Activated B cell treated with CpG ODN at 0.5 μM for 24 hours (primary cell): ENCODE measurements at regions not wholly inside any gene's neighbourhood (a gene's known extent, or its start where the extent isn't known, plus 50 kb on each side); places are given as distances from the start of the nearest gene placed in this dataset.

Experiments
- ATAC-seq: fragments of 200-7000 bp; cut with Tn5 transposase; one replicate; pipeline ENCODE4 v1.10.0; 2021; ENCODE audit warnings: low read depth, mild to moderate bottlenecking, moderate library complexity
- CTCF ChIA-PET: fragments of 350-600 bp; sonication (Branson Sonifier 250); formaldehyde crosslinking; loops from one replicate; lab custom pipeline; 2021; ENCODE audit warnings: antibody characterized with exemption; lab: Charles Lee
- POLR2A ChIA-PET: fragments of 350-600 bp; sonication (Branson Sonifier 250); formaldehyde crosslinking; loops from one replicate; lab custom pipeline; 2021; ENCODE audit warnings: antibody characterized with exemption; lab: Charles Lee
- DNase-seq: peaks from one replicate; pipeline ENCODE4 v3.0.0; 2022
- H3K27ac Mint-ChIP-seq: one replicate; pipeline ENCODE4 v1.8.0; 2020; ENCODE audit warnings: mixed read lengths
- H3K27me3 Mint-ChIP-seq: one replicate; pipeline ENCODE4 v1.8.0; 2021; ENCODE audit warnings: mixed read lengths
- H3K36me3 Mint-ChIP-seq: one replicate; pipeline ENCODE4 v1.8.0; 2021; ENCODE audit warnings: low read depth, mixed read lengths
- H3K4me1 Mint-ChIP-seq: one replicate; pipeline ENCODE4 v1.8.0; 2021; ENCODE audit warnings: mixed read lengths
- H3K4me3 Mint-ChIP-seq: one replicate; pipeline ENCODE4 v1.8.0; 2020; ENCODE audit warnings: mild to moderate bottlenecking, mixed read lengths
- H3K9me3 Mint-ChIP-seq: one replicate; pipeline ENCODE4 v1.8.0; 2020; ENCODE audit warnings: mixed read lengths
- intact Hi-C: fragments of 100-400 bp; cut with micrococcal nuclease; formaldehyde crosslinking; loops from one replicate; pipeline ENCODE4 v1.15.1; 2024
- TF ChIP-seq, protein P1 (sequence below): fragments of 200-600 bp; IDR thresholded peaks from one replicate; pipeline ENCODE4 v1.8.0; 2022; ENCODE audit warnings: antibody characterized with exemption, mild to moderate bottlenecking

DNA sequence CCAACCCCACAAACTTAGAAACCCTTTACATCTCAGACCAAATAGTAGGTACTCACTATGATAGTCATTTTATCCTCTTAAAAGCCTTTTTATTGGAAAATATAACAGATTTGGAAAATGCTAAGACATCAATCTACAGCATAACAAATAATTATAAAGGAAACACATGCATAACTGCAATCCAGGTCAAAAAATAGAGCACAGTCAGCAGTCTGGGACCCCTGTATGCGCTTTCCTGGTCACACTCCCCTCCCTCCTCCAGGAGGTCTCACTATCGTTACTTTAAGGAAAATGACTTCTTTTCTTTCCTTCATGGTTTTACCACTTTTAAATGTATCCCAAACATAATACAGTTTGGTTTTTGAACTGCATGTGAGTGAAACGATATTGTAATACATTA is 90.5 kb upstream of the CCDC150 start:
- TF ChIP-seq, protein P1, sequence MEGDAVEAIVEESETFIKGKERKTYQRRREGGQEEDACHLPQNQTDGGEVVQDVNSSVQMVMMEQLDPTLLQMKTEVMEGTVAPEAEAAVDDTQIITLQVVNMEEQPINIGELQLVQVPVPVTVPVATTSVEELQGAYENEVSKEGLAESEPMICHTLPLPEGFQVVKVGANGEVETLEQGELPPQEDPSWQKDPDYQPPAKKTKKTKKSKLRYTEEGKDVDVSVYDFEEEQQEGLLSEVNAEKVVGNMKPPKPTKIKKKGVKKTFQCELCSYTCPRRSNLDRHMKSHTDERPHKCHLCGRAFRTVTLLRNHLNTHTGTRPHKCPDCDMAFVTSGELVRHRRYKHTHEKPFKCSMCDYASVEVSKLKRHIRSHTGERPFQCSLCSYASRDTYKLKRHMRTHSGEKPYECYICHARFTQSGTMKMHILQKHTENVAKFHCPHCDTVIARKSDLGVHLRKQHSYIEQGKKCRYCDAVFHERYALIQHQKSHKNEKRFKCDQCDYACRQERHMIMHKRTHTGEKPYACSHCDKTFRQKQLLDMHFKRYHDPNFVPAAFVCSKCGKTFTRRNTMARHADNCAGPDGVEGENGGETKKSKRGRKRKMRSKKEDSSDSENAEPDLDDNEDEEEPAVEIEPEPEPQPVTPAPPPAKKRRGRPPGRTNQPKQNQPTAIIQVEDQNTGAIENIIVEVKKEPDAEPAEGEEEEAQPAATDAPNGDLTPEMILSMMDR = no peak
- no peak overlapping the region for H3K27ac Mint-ChIP-seq
- no peaks in the 10 kb centered on the region for H3K9me3 Mint-ChIP-seq

DNA sequence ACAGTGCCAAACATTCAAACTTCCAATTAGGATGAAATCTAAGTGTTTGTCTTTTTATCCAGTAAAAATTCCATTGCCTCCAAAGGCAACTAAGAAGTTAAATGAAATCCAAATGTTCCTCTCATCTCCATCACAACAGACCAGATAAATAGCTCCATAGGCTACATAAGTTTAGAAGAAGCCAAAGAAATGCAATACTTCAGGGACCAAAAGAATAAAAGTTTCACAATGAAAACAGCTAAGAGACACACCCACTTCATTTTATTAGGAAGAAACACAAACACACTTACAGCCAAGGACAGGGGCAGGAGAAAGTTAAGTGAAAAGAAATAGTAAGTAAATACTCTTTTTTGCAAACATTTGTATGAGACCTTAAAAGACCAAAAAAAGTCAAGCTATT is 88.5 kb upstream of the CCDC150 start:
- TF ChIP-seq, protein P1 = no peak
- intact Hi-C loops = no loop called here
- no peaks in the 10 kb centered on the region for H3K9me3 Mint-ChIP-seq
- H3K27ac Mint-ChIP-seq = no peak overlapping the region
- H3K27me3 Mint-ChIP-seq = peaks cover 12% of the 10 kb centered on the region
- DNase-seq = no peak
- ChIA-PET CTCF (no interaction called here), POLR2A (no interaction called here)
- no peak overlapping the region for H3K4me3 Mint-ChIP-seq
- no peak for ATAC-seq
- H3K36me3 Mint-ChIP-seq = no peaks in the 10 kb centered on the region
- no peaks in the 10 kb centered on the region for H3K4me1 Mint-ChIP-seq

More for the DNA sequence above, 90.5 kb upstream of the CCDC150 start:
- Mint-ChIP-seq H3K36me3 (no peaks in the 10 kb centered on the region), H3K27me3 (peaks cover 15% of the 10 kb centered on the region), H3K4me3 (no peak overlapping the region), H3K4me1 (no peaks in the 10 kb centered on the region)
- DNase-seq = no peak
- POLR2A ChIA-PET = no interaction called here
- CTCF ChIA-PET = no interaction called here
- intact Hi-C loops = no loop called here
- no peak for ATAC-seq

DNA sequence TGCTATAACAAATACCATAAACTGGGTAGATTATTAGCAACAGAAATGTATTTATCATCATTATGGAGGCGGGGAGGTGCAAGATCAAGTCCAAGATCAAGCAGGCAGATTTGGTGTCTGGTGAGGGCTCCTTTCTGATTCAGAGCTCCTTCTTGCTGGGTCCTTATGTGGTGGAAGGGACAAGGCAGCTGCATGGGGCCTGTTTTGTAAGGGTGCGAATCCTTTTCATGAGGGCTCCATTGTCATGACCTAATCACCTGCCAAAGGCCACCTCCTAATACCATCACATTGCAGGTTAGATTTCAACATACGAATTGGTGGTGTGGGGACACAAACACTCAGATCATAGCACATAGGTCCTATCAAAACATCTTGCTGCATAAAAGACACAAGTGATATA is 84.4 kb upstream of the CCDC150 start:
- TF ChIP-seq, protein P1 = no peak
- ChIA-PET POLR2A (no interaction called here), CTCF (no interaction called here)
- H3K27ac Mint-ChIP-seq = no peak overlapping the region
- no peaks in the 10 kb centered on the region for H3K27me3 Mint-ChIP-seq
- no peaks in the 10 kb centered on the region for H3K36me3 Mint-ChIP-seq
- H3K9me3 Mint-ChIP-seq = no peaks in the 10 kb centered on the region
- no peaks in the 10 kb centered on the region for H3K4me1 Mint-ChIP-seq
- no peak overlapping the region for H3K4me3 Mint-ChIP-seq
- intact Hi-C loops = no loop called here
- ATAC-seq (no peak), DNase-seq (no peak)

DNA sequence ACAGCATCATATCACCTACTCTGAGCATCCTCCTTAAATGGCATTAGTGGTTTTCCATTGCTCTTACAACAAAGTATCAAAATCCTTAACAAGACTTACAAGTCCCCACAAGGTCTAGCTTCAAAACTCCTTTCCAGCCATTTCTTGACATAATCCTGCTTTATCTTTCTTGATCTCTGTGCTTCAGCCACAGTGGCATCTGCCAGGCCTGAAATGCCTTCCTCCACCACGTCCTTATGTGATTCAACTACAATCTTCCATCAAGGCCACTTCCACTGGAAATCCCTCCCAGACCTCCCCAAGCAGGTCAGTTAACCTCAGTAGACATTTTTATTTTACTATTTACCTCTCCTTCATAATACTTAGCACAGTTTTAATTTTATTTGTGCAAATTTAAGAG is 83.8 kb upstream of the CCDC150 start:
- no peaks in the 10 kb centered on the region for H3K36me3 Mint-ChIP-seq
- H3K27ac Mint-ChIP-seq = no peak overlapping the region
- DNase-seq (no peak), ATAC-seq (no peak)
- no peak overlapping the region for H3K4me3 Mint-ChIP-seq
- no peaks in the 10 kb centered on the region for H3K27me3 Mint-ChIP-seq
- H3K4me1 Mint-ChIP-seq = no peaks in the 10 kb centered on the region
- ChIA-PET CTCF (no interaction called here), POLR2A (no interaction called here)
- H3K9me3 Mint-ChIP-seq = no peaks in the 10 kb centered on the region
- intact Hi-C loops = no loop called here
- TF ChIP-seq, protein P1 = no peak

DNA sequence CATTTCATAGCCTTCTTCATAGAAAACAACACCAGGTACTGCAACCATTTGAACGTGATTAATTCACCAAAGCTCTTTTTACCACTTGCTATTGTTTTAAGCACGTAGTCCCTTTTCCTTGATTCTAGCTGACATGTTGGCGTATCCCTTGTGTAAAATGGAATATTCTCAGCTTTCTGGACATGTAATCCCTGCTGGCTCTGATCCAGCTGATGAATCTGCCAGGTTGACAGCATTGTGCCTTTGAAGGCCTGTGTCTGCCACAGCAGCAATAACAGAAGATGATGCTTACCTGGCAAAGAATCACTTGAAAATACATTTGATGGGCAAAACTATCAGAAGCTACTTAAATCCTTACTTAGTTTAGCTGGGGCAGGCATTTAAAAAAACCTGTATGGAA is 81.0 kb upstream of the CCDC150 start:
- Mint-ChIP-seq H3K27me3 (peaks cover 7% of the 10 kb centered on the region), H3K27ac (no peak overlapping the region), H3K9me3 (peaks cover 3% of the 10 kb centered on the region), H3K4me3 (no peak overlapping the region), H3K4me1 (no peaks in the 10 kb centered on the region), H3K36me3 (no peaks in the 10 kb centered on the region)
- ChIA-PET CTCF (no interaction called here), POLR2A (no interaction called here)
- intact Hi-C loops = no loop called here
- TF ChIP-seq, protein P1 = no peak
- ATAC-seq = no peak
- DNase-seq = no peak
